ENCODE measurements at regions not wholly inside any gene's neighbourhood (a gene's known extent, or its start where the extent isn't known, plus 50 kb on each side); places are given as distances from the start of the nearest gene placed in this dataset.

GRCh38 chr20:17806107-17806506 is 106.3 kb downstream of the BANF2 start:
- intact Hi-C loops (cut with DNase I) = no loop called here
- no peaks in the 10 kb centered on the region for H3K27me3 ChIP-seq
- no peak for TF ChIP-seq CTCF (IDR thresholded peaks at IDR 0.05)
- no peaks in the 10 kb centered on the region for H3K36me3 ChIP-seq
- peaks cover 0 to 9% of the 10 kb centered on the region in 2 donors for H3K4me1 ChIP-seq
- no peaks in the 10 kb centered on the region for H3K9me3 ChIP-seq
- no peak for DNase-seq (ENCODE audit: low spot score in 2 of 2)
- H3K27ac ChIP-seq = peak overlapping the region; percentile 53 to 55
- peak overlapping the region in 1 of 2 donors; percentile 11 for H3K4me3 ChIP-seq

GRCh38 chr20:17803765-17804164 is 104.0 kb downstream of the BANF2 start:
- no peaks in the 10 kb centered on the region for H3K36me3 ChIP-seq
- H3K4me1 ChIP-seq = peaks cover 0 to 9% of the 10 kb centered on the region in 2 donors
- intact Hi-C loops (cut with DNase I) = no loop called here
- no peak for DNase-seq (ENCODE audit: low spot score in 2 of 2)
- H3K27me3 ChIP-seq = no peaks in the 10 kb centered on the region
- TF ChIP-seq CTCF (IDR thresholded peaks at IDR 0.05) = no peak
- no peaks in the 10 kb centered on the region for H3K9me3 ChIP-seq
- no peak overlapping the region for H3K4me3 ChIP-seq
- no peak overlapping the region for H3K27ac ChIP-seq

GRCh38 chr20:17799575-17800227 is 99.9 kb downstream of the BANF2 start:
- TF ChIP-seq CTCF (IDR thresholded peaks at IDR 0.05) = no peak
- H3K4me1 ChIP-seq = peaks cover 0 to 15% of the 10 kb centered on the region in 2 donors
- intact Hi-C loops (cut with DNase I) = no loop called here

GRCh38 chr20:17798601-17799000 is 98.8 kb downstream of the BANF2 start:
- DNase-seq (ENCODE audit: low spot score in 2 of 2) = no peak

More at GRCh38 chr20:17799575-17800227, 99.9 kb downstream of the BANF2 start:
- Histone ChIP-seq H3K9me3 (no peaks in the 10 kb centered on the region), H3K27me3 (no peaks in the 10 kb centered on the region), H3K4me3 (no peak overlapping the region), H3K36me3 (no peaks in the 10 kb centered on the region), H3K27ac (no peak overlapping the region)
- DNase-seq (ENCODE audit: low spot score in 2 of 2) = no peak

GRCh38 chr20:17797579-17797978 is 97.8 kb downstream of the BANF2 start:
- Histone ChIP-seq H3K9me3 (peaks cover 0 to 5% of the 10 kb centered on the region in 2 donors), H3K4me3 (no peak overlapping the region), H3K36me3 (no peaks in the 10 kb centered on the region), H3K27ac (no peak overlapping the region), H3K27me3 (no peaks in the 10 kb centered on the region), H3K4me1 (peaks cover 0 to 26% of the 10 kb centered on the region in 2 donors)
- TF ChIP-seq CTCF (IDR thresholded peaks at IDR 0.05) = no peak
- DNase-seq (ENCODE audit: low spot score in 2 of 2) = no peak
- intact Hi-C loops (cut with DNase I) = loop anchor here (2.0 kb wide), 1 partner anchor 37 kb away; no protein-coding TSS in a partner anchor

More at GRCh38 chr20:17798601-17799000, 98.8 kb downstream of the BANF2 start:
- Histone ChIP-seq H3K4me1 (peaks cover 0 to 26% of the 10 kb centered on the region in 2 donors), H3K27ac (no peak overlapping the region), H3K4me3 (no peak overlapping the region), H3K9me3 (no peaks in the 10 kb centered on the region), H3K27me3 (no peaks in the 10 kb centered on the region), H3K36me3 (no peaks in the 10 kb centered on the region)
- no peak for TF ChIP-seq CTCF (IDR thresholded peaks at IDR 0.05)
- intact Hi-C loops (cut with DNase I) = no loop called here

All from ascending aorta (tissue), 2 donors.